GM10266 (cell line): ENCODE measurements at regions not wholly inside any gene's neighbourhood (a gene's known extent, or its start where the extent isn't known, plus 50 kb on each side); places are given as distances from the start of the nearest gene placed in this dataset.
"Not testable (repeated sequence)": the region's sequence is repeated elsewhere in the genome, so short reads cannot be mapped to it uniquely, and the experiment has no call there.

Experiments used
- DNase-seq: peaks from one replicate; pipeline ENCODE4 v3.0.0; 2012; ENCODE audit errors: extremely low spot score
- TF ChIP-seq, protein P1 (sequence below): IDR thresholded peaks from 2 replicates; pipeline ENCODE4 v1.5.1; 2012; ENCODE audit warnings: mild to moderate bottlenecking, low read depth; ENCODE audit not compliant: control insufficient read depth, insufficient read depth; ENCODE audit errors: missing control alignments

DNA sequence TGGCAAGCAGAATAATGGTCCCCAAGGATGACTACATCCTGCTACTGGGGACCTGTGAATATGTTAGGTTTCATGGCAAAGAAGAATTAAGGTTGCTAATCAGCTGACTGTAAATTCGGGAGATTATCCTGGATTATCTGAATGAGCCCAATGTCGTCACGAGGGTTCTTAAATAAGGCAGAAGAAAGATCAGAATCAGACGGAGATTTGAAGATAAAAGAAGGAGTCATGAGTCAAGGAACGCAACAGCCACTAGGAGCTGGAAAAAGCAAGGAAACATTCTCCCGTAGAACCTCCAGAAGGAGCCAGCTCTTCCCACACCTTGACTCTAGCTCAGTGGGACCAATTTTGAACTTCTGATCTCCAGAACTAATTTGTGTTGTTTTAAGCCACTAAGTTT lies 82.9 kb upstream of the APBB1IP start:
- no peak for DNase-seq

GRCh38 chr10:26357203-26357602 lies 80.9 kb upstream of the APBB1IP start:
- TF ChIP-seq, protein P1, sequence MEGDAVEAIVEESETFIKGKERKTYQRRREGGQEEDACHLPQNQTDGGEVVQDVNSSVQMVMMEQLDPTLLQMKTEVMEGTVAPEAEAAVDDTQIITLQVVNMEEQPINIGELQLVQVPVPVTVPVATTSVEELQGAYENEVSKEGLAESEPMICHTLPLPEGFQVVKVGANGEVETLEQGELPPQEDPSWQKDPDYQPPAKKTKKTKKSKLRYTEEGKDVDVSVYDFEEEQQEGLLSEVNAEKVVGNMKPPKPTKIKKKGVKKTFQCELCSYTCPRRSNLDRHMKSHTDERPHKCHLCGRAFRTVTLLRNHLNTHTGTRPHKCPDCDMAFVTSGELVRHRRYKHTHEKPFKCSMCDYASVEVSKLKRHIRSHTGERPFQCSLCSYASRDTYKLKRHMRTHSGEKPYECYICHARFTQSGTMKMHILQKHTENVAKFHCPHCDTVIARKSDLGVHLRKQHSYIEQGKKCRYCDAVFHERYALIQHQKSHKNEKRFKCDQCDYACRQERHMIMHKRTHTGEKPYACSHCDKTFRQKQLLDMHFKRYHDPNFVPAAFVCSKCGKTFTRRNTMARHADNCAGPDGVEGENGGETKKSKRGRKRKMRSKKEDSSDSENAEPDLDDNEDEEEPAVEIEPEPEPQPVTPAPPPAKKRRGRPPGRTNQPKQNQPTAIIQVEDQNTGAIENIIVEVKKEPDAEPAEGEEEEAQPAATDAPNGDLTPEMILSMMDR: no peak
- no peak for DNase-seq

More for the DNA sequence above, 82.9 kb upstream of the APBB1IP start:
- TF ChIP-seq, protein P1: no peak

DNA sequence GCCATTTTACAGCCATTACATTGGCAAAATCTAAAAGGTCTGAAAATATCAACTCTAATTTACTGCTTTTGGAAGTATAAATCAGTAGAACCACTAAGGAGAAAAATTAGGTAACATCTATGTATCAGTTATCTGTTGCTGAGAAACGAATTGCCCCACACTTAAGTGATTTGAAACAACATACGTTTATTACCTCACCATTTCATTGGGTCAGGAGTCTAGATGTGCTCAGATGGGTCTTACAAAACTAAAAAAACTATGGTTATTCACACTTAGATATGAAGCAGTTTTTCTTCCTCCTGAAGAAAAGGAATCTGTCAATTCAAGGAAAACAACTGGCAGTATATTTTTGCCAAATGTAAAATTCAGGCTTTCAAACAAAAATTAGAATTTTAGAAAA lies 80.1 kb upstream of the APBB1IP start:
- TF ChIP-seq, protein P1: no peak
- no peak for DNase-seq

- TF ChIP-seq, protein P1: no peak
- DNase-seq: no peak
These were observed 78.5 kb upstream of the APBB1IP start for GRCh38 chr10:26359670-26360069.

GRCh38 chr10:26361351-26361750 lies 76.8 kb upstream of the APBB1IP start:
- TF ChIP-seq, protein P1: no peak
- no peak for DNase-seq

- no peak for DNase-seq
- TF ChIP-seq, protein P1: no peak
These were observed 76.2 kb upstream of the APBB1IP start for GRCh38 chr10:26361971-26362370.

- no peak for DNase-seq
These were observed 72.3 kb upstream of the APBB1IP start for GRCh38 chr10:26365681-26366358.

GRCh38 chr10:26367035-26367434 lies 71.1 kb upstream of the APBB1IP start:
- DNase-seq: not testable (repeated sequence)

More at GRCh38 chr10:26365681-26366358, 72.3 kb upstream of the APBB1IP start:
- TF ChIP-seq, protein P1: no peak
